ENCODE measurements at regions not wholly inside any gene's neighbourhood (a gene's known extent, or its start where the extent isn't known, plus 50 kb on each side); places are given as distances from the start of the nearest gene placed in this dataset.

- H3K27me3 Mint-ChIP-seq (ENCODE audit: insufficient read depth, unreplicated experiment): no peaks in the 10 kb centered on the region
- TF ChIP-seq CTCF (IDR thresholded peaks at IDR 0.05; ENCODE audit: unreplicated experiment): no peak
- CTCF ChIA-PET: interaction anchor here (0.6 kb wide), 1 partner anchor 293 kb away, joined by 3 read pairs; no protein-coding TSS in a partner anchor
- H3K4me3 Mint-ChIP-seq (ENCODE audit: unreplicated experiment): no peak overlapping the region
- no peaks in the 10 kb centered on the region for H3K4me1 Mint-ChIP-seq (ENCODE audit: insufficient read depth, unreplicated experiment)
- intact Hi-C loops (cut with micrococcal nuclease): no loop called here
- no peak for DNase-seq (ENCODE audit: unreplicated experiment)
- no peak overlapping the region for H3K27ac Mint-ChIP-seq (ENCODE audit: low read depth, unreplicated experiment)
- H3K36me3 Mint-ChIP-seq (ENCODE audit: insufficient read depth, unreplicated experiment): no peaks in the 10 kb centered on the region
- no TSS peak for BruUV-seq (replicated peaks)
- H3K9me3 Mint-ChIP-seq (ENCODE audit: unreplicated experiment): peaks cover 16% of the 10 kb centered on the region
- POLR2A ChIA-PET: no interaction called here
Observed at GRCh38 chr5:61245936-61246335, 83.7 kb upstream of the SMIM15 start.

- intact Hi-C loops (cut with micrococcal nuclease): no loop called here
- POLR2A ChIA-PET: no interaction called here
- Mint-ChIP-seq H3K36me3 (ENCODE audit: insufficient read depth, unreplicated experiment) (no peaks in the 10 kb centered on the region), H3K4me3 (ENCODE audit: unreplicated experiment) (no peak overlapping the region), H3K4me1 (ENCODE audit: insufficient read depth, unreplicated experiment) (no peaks in the 10 kb centered on the region), H3K27ac (ENCODE audit: low read depth, unreplicated experiment) (no peak overlapping the region), H3K27me3 (ENCODE audit: insufficient read depth, unreplicated experiment) (no peaks in the 10 kb centered on the region), H3K9me3 (ENCODE audit: unreplicated experiment) (peaks cover 16% of the 10 kb centered on the region)
- CTCF ChIA-PET: no interaction called here
- DNase-seq (ENCODE audit: unreplicated experiment): no peak
- TF ChIP-seq CTCF (IDR thresholded peaks at IDR 0.05; ENCODE audit: unreplicated experiment): no peak
- no TSS peak for BruUV-seq (replicated peaks)
Observed at GRCh38 chr5:61246768-61247307, 84.6 kb upstream of the SMIM15 start.

- ChIA-PET CTCF (interaction anchor here (0.6 kb wide), 1 partner anchor 131 kb away, joined by 3 read pairs; no protein-coding TSS in a partner anchor), POLR2A (no interaction called here)
- no peak for TF ChIP-seq CTCF (IDR thresholded peaks at IDR 0.05; ENCODE audit: unreplicated experiment)
- no peaks in the 10 kb centered on the region for H3K27me3 Mint-ChIP-seq (ENCODE audit: insufficient read depth, unreplicated experiment)
- H3K4me3 Mint-ChIP-seq (ENCODE audit: unreplicated experiment): no peak overlapping the region
- H3K36me3 Mint-ChIP-seq (ENCODE audit: insufficient read depth, unreplicated experiment): no peaks in the 10 kb centered on the region
- no peak for DNase-seq (ENCODE audit: unreplicated experiment)
- peaks cover 7% of the 10 kb centered on the region for H3K4me1 Mint-ChIP-seq (ENCODE audit: insufficient read depth, unreplicated experiment)
- peaks cover 14% of the 10 kb centered on the region for H3K9me3 Mint-ChIP-seq (ENCODE audit: unreplicated experiment)
- no TSS peak for BruUV-seq (replicated peaks)
- no peak overlapping the region for H3K27ac Mint-ChIP-seq (ENCODE audit: low read depth, unreplicated experiment)
- intact Hi-C loops (cut with micrococcal nuclease): no loop called here
Observed at GRCh38 chr5:61251874-61252642, 80.0 kb upstream of the ZSWIM6 start.

GRCh38 chr5:61252643-61252925 is 79.5 kb upstream of the ZSWIM6 start:
- H3K9me3 Mint-ChIP-seq (ENCODE audit: unreplicated experiment): peaks cover 14% of the 10 kb centered on the region
- no peak for DNase-seq (ENCODE audit: unreplicated experiment)
- no peak overlapping the region for H3K4me3 Mint-ChIP-seq (ENCODE audit: unreplicated experiment)
- TF ChIP-seq CTCF (IDR thresholded peaks at IDR 0.05; ENCODE audit: unreplicated experiment): no peak
- no peak overlapping the region for H3K27ac Mint-ChIP-seq (ENCODE audit: low read depth, unreplicated experiment)
- ChIA-PET CTCF (interaction anchor here (0.7 kb wide), 2 partner anchors 9 to 86 kb away, joined by 3 read pairs; no protein-coding TSS in a partner anchor), POLR2A (no interaction called here)
- intact Hi-C loops (cut with micrococcal nuclease): no loop called here
- peaks cover 7% of the 10 kb centered on the region for H3K4me1 Mint-ChIP-seq (ENCODE audit: insufficient read depth, unreplicated experiment)
- no peaks in the 10 kb centered on the region for H3K36me3 Mint-ChIP-seq (ENCODE audit: insufficient read depth, unreplicated experiment)
- H3K27me3 Mint-ChIP-seq (ENCODE audit: insufficient read depth, unreplicated experiment): no peaks in the 10 kb centered on the region
- no TSS peak for BruUV-seq (replicated peaks)
